ENCODE measurements at regions not wholly inside any gene's neighbourhood (a gene's known extent, or its start where the extent isn't known, plus 50 kb on each side); places are given as distances from the start of the nearest gene placed in this dataset.

GRCh38 chr20:12596863-12597262 is 411.9 kb upstream of the SPTLC3 start:
- no peak for DNase-seq

GRCh38 chr20:12597551-12597950 is 411.2 kb upstream of the SPTLC3 start:
- no peak for DNase-seq

- peak; percentile 14 to 27 for DNase-seq
These were observed 409.9 kb upstream of the SPTLC3 start for GRCh38 chr20:12598894-12599293.

GRCh38 chr20:12599494-12599893 is 409.3 kb upstream of the SPTLC3 start:
- DNase-seq: no peak

- no peak for DNase-seq
These were observed 403.0 kb upstream of the SPTLC3 start for GRCh38 chr20:12605751-12606150.

GRCh38 chr20:12610871-12611270 is 397.9 kb upstream of the SPTLC3 start:
- DNase-seq: no peak

- no peak for DNase-seq
These were observed 394.0 kb upstream of the SPTLC3 start for GRCh38 chr20:12614764-12615163.

- DNase-seq: no peak
These were observed 391.7 kb upstream of the SPTLC3 start for GRCh38 chr20:12617076-12617475.

- no peak for DNase-seq
These were observed 384.9 kb upstream of the SPTLC3 start for GRCh38 chr20:12623870-12624269.

- DNase-seq: no peak
These were observed 381.3 kb upstream of the SPTLC3 start for GRCh38 chr20:12627485-12627884.

GRCh38 chr20:12638633-12639312 is 370.0 kb upstream of the SPTLC3 start:
- DNase-seq: no peak

GRCh38 chr20:12640251-12640650 is 368.5 kb upstream of the SPTLC3 start:
- no peak for DNase-seq

- no peak for DNase-seq
These were observed 367.2 kb upstream of the SPTLC3 start for GRCh38 chr20:12641619-12642018.

- DNase-seq: no peak
These were observed 364.3 kb upstream of the SPTLC3 start for GRCh38 chr20:12644461-12644860.

- no peak for DNase-seq
These were observed 359.5 kb upstream of the SPTLC3 start for GRCh38 chr20:12649234-12649633.

- no peak for DNase-seq
These were observed 355.1 kb upstream of the SPTLC3 start for GRCh38 chr20:12653642-12654041.

- DNase-seq: no peak
These were observed 348.8 kb upstream of the SPTLC3 start for GRCh38 chr20:12659942-12660341.

GRCh38 chr20:12660918-12661317 is 347.9 kb upstream of the SPTLC3 start:
- DNase-seq: no peak

- no peak for DNase-seq
These were observed 338.5 kb upstream of the SPTLC3 start for GRCh38 chr20:12670301-12670700.

GRCh38 chr20:12673352-12673751 is 335.4 kb upstream of the SPTLC3 start:
- no peak for DNase-seq

- DNase-seq: no peak
These were observed 330.8 kb upstream of the SPTLC3 start for GRCh38 chr20:12677925-12678324.

GRCh38 chr20:12679447-12679846 is 329.3 kb upstream of the SPTLC3 start:
- DNase-seq: no peak

GRCh38 chr20:12682613-12683012 is 326.2 kb upstream of the SPTLC3 start:
- no peak for DNase-seq

- DNase-seq: no peak
These were observed 321.3 kb upstream of the SPTLC3 start for GRCh38 chr20:12687476-12687875.

GRCh38 chr20:12695937-12696336 is 312.8 kb upstream of the SPTLC3 start:
- no peak for DNase-seq
